ENCODE measurements at regions not wholly inside any gene's neighbourhood (a gene's known extent, or its start where the extent isn't known, plus 50 kb on each side); places are given as distances from the start of the nearest gene placed in this dataset.

DNA sequence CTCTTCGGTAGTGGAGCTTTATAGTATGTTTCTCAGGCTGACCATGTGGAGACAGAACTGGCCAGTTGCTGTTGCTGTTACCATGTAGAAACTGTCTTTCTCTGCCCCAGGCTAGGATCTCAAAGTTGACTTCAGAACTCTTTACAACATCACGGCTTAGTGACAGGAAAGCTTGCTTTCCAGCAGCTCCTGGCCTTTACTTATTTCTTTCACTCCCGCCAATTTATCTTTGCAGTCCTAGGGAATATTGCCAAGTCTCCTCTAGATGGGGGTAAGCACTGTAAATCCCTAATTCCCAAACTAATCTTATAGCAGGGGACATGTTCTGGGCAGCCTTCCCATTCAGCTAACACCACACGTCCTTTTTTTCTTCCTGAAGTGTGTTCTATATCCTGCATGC, 631.6 kb downstream of the SPRY1 start:
- no peak overlapping the region for H3K4me3 ChIP-seq (ENCODE audit: low read depth, low read length)
- no peak for DNase-seq (ENCODE audit: low read depth)
- TF ChIP-seq, protein P1, sequence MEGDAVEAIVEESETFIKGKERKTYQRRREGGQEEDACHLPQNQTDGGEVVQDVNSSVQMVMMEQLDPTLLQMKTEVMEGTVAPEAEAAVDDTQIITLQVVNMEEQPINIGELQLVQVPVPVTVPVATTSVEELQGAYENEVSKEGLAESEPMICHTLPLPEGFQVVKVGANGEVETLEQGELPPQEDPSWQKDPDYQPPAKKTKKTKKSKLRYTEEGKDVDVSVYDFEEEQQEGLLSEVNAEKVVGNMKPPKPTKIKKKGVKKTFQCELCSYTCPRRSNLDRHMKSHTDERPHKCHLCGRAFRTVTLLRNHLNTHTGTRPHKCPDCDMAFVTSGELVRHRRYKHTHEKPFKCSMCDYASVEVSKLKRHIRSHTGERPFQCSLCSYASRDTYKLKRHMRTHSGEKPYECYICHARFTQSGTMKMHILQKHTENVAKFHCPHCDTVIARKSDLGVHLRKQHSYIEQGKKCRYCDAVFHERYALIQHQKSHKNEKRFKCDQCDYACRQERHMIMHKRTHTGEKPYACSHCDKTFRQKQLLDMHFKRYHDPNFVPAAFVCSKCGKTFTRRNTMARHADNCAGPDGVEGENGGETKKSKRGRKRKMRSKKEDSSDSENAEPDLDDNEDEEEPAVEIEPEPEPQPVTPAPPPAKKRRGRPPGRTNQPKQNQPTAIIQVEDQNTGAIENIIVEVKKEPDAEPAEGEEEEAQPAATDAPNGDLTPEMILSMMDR (conservative IDR thresholded peaks at IDR 0.05; ENCODE audit: low read depth, low read length) = no peak

GRCh38 chr4:124030147-124030546, 633.6 kb downstream of the SPRY1 start:
- H3K4me3 ChIP-seq (ENCODE audit: low read depth, low read length) = no peak overlapping the region
- TF ChIP-seq, protein P1 (conservative IDR thresholded peaks at IDR 0.05; ENCODE audit: low read depth, low read length) = no peak
- no peak for DNase-seq (ENCODE audit: low read depth)

- TF ChIP-seq, protein P1 (conservative IDR thresholded peaks at IDR 0.05; ENCODE audit: low read depth, low read length) = no peak
Measured at GRCh38 chr4:124032035-124032434, 635.4 kb downstream of the SPRY1 start.

GRCh38 chr4:124035364-124036041, 638.9 kb downstream of the SPRY1 start:
- no peak overlapping the region for H3K4me3 ChIP-seq (ENCODE audit: low read depth, low read length)
- DNase-seq (ENCODE audit: low read depth) = no peak
- TF ChIP-seq, protein P1 (conservative IDR thresholded peaks at IDR 0.05; ENCODE audit: low read depth, low read length) = no peak

More at GRCh38 chr4:124032035-124032434, 635.4 kb downstream of the SPRY1 start:
- no peak for DNase-seq (ENCODE audit: low read depth)
- H3K4me3 ChIP-seq (ENCODE audit: low read depth, low read length) = no peak overlapping the region

GRCh38 chr4:124037236-124037635, 640.6 kb downstream of the SPRY1 start:
- no peak for DNase-seq (ENCODE audit: low read depth)
- TF ChIP-seq, protein P1 (conservative IDR thresholded peaks at IDR 0.05; ENCODE audit: low read depth, low read length) = no peak
- no peak overlapping the region for H3K4me3 ChIP-seq (ENCODE audit: low read depth, low read length)

DNA sequence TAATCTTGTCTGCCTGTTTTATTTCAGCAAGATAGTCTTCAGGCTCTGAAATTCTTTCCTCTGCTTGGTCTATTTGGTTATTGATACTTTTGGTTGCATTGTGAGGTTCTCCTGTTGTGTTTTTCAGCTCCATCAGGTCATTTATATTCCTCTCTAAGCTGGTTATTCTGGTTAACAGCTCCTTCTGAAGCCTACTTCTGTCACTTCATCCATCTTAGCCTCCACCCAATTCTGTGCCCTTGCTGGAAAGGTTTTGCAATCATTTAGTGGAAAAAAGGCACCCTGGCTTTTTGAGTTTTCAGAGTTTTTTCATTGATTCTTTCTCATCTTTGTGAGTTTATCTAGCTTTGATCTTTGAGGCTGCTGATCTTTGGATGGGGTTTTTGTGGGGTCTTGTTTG, 647.7 kb downstream of the SPRY1 start:
- no peak overlapping the region for H3K4me3 ChIP-seq (ENCODE audit: low read depth, low read length)
- DNase-seq (ENCODE audit: low read depth) = no peak
- TF ChIP-seq, protein P1 (conservative IDR thresholded peaks at IDR 0.05; ENCODE audit: low read depth, low read length) = no peak

DNA sequence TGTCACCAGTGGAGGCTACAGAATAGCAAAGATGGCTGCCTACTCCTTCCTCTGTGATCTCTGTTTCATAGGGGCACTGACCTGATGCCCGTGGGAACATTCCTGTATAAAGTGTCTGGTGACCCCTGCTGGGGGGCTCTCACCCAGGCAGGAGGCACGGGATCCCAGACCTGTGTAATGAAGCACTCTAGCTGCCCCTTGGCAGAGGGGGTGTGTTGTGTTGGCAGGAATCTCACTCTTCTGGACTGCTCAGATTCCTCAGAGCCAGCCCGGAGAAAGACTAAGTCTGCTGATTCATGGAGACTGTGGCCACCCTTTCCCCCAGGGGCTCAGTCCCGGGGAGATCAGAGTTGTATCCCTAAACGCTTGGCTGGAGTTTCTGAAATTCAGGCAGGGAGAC, 648.3 kb downstream of the SPRY1 start:
- no peak for DNase-seq (ENCODE audit: low read depth)
- TF ChIP-seq, protein P1 (conservative IDR thresholded peaks at IDR 0.05; ENCODE audit: low read depth, low read length) = no peak

More for the DNA sequence above, 648.3 kb downstream of the SPRY1 start:
- H3K4me3 ChIP-seq (ENCODE audit: low read depth, low read length) = no peak overlapping the region

Data from epithelial cell of proximal tubule (primary cell).